ENCODE measurements at regions not wholly inside any gene's neighbourhood (a gene's known extent, or its start where the extent isn't known, plus 50 kb on each side); places are given as distances from the start of the nearest gene placed in this dataset.
"Not testable (repeated sequence)": the region's sequence is repeated elsewhere in the genome, so short reads cannot be mapped to it uniquely, and the experiment has no call there.

DNA sequence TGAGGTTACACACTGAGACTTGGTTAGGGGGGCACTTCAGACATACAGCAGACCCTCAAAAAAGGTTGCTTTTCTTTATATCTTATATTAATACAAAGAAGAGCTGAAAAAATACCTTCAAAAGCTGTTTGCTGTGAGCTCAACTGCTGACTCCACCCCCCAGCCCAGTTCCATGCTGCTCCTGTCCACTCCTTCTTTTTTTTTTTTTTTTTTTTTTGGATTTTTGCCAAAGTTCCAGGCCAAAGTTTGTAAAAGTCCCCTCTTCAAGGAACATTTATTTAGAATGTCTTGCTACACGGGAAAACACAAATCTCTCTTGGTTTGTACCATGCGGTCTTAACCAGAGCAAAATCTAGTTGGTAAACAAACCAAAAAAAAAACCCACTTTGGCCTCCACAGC is 85.3 kb upstream of the AKAP12 start:
- peak; percentile 37 for DNase-seq (ENCODE audit: low read depth)

DNA sequence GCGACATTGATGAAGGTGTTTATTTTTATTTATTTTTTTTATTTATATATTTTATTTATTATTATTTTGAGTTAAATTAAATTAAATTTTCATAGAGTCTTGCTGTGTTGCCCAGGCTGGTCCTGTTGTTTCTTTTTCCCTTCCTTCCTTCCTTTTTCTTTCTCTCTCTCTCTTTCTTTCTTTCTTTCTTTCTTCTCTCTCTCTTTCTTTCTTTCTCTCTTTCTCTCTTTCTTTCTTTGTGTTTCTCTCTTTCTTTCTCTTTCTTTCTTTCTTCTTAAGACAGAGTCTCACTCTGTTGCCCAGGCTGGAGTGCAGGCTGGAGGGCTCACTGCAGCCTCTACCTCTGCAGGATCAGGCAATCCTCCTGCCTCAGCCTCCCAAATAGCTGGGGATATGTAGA is 84.7 kb upstream of the AKAP12 start:
- no peak for DNase-seq (ENCODE audit: low read depth)

DNA sequence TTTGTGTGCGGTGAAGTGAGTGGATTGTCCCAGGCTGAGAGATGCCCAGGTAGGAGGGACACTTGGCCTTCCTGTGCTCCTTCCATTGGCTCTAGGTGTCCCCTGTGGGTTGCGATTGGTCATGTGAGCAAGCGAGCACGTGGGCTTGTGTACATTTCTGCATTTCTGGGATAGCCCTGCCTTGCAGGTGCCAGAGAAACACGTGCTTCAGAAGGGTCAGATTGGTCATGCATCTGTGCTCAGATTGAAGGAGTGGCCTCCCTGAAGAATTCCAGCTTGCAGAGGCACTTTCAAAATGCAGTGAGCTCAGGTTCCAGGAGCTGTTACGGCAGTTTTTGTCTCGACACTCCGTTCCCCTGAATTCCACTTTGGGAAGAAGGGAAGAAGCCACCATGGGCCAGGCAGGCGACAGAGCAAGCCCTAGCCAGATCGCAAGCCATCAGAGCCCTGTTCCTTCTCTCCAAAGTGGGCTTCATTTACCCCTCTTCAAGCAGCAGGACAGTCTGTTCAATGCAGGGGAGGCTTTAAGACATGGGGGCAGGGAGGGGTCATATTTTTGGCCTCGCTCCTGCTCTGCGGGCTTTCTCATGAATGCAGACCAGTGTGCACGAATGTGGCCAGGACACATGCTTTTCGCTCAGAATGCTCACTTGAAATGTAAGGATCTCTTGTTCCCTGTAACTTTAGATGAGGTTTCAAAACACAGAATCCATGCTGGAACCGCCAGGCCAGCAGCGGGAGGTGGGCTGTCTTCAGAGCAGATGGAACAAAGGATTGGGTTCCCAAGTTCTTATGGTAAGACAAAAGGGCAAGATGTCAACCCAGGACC is 78.6 kb upstream of the AKAP12 start:
- peak; percentile 17 for DNase-seq (ENCODE audit: low read depth)

DNA sequence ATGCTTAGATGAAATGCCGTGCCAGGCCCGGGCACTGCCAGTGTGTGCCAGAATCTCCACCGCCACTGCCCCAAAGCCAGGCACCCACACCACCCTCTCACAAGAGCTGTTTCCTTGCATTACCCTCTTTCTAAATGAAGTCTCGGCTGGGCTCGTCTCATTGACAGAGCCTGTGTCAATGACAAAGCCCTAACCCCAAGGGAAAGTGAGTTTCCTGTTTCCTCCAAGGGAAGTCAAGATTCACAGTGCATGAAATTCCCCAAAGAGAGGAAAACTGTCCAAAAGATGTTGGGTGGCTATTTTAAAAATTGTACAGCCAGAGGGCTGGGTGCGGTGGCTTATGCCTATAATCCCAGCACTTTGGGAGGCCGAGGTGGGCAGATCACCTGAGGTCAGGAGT is 75.4 kb upstream of the AKAP12 start:
- no peak for DNase-seq (ENCODE audit: low read depth)

DNA sequence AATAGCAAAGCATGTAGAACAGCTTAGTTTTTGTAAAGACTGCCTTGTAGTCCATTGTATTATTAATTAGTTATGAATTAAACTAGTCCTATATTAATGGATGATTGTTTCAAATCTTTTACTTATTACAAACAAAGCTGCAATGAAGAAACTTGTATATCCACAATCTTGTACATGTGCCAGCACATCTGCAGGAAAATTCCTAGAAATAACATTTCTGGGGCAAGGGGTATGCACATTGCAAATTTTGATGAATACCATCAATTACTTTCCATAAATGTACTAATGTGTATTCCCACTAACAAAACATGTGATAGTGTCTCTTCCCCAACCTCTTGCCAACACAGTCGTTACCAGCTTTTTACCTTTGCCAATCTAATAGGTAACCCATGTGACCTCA is 73.6 kb upstream of the AKAP12 start:
- DNase-seq (ENCODE audit: low read depth), result no peak

DNA sequence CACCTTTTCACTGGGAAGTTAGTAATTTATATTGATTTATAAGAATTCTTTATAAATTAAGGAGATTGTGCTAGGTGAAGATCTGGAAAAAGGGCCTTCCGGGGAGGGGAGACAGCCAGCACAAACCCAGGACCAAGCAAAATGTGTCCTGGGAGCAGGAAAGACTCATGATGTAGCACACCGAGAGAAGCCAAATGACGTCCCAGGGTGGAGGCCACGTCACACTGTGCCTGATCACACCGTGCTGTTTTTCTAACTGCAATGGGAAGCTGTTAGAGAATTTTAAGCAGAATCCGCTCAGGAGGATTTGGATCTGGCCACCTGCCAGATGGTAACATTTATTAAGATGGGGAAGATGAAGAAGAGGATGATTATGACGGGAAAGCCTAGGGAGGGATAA is 72.7 kb upstream of the AKAP12 start:
- DNase-seq (ENCODE audit: low read depth), result no peak

DNA sequence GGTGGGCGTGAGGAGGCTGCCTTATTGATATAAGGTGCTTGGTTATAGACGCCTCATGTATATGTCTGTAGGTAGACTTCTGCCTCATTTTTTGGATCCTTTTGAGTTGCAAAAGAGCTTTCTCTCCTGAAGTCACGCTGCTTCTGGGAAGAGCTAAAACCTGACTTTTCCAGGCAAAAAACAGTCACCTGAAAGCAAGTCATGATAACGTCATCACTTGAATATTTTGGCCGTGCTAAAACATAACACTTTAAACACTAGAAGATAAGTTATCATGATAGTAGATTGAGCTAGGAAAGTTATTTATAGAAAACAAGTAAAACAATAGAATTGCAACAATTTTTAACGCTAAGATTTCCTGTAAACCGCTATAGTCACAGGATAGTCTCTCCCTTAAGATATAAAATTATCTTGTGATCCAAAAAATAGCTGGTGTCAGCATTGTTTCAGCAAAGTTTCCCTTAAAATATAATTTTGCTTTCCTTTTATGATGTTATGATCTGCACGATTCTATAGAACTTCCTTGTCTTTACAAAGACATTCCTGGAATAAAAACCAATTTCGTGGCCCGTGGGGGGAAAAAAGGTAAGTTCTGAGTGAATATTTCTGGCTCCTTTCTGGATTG is 69.0 kb upstream of the AKAP12 start:
- DNase-seq (ENCODE audit: low read depth), result peak; percentile 8

DNA sequence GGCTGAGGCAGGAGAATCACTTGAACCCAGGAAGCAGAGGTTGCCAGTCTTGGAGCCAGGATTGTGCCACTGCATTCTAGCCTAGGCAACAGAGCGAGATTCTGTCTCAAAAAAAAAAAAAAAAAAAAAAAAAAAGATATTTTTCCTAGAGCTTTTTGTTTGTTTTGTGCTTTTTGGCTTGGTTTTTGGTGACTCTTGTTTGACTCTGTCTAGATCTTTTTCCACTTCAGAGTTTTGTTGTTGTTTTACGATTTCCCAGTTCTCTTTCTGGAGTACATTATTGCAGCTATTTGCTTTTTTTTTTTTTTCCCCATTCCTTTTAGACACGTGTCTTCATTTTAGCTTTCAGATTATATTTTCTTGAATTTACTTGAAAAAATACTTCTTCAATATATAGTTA is 67.0 kb upstream of the AKAP12 start:
- DNase-seq (ENCODE audit: low read depth), result no peak

DNA sequence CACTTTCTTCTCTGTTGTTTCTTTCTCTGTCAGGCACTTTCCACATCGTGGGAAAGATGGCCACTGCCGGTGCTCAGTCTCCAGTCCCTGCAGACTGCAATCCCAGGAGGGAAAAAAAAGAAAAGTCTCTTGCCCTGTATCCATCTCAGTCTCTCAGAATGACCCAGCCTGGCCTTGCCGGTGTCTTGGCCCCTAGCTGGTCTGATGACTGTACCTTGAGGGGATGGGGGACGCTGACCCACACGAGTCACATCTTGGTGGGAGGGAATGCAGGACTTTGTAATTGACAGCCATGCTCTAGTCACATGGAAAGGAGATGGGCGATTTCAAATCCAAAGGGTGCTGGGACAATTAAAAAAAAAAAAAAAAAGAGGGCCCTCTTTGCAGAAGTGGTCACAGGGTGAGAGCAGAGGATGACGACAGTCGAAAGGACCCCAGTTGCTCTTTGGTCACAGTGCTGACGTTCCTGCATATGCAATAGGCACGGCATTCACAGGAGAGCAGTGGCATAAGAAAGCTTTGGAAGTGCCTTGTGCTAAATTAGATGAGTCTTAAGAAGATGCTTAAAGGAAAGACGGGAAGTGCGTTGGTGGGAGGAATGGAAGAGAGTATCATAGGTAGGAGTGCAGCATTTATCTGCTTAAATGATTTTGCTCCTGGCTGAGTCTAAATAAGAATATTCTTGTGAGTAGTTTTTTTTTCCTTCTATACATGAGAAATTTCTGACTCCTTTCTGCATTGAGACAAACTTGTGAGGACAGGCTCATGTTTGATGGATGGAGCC is 63.9 kb upstream of the AKAP12 start:
- no peak for DNase-seq (ENCODE audit: low read depth)

DNA sequence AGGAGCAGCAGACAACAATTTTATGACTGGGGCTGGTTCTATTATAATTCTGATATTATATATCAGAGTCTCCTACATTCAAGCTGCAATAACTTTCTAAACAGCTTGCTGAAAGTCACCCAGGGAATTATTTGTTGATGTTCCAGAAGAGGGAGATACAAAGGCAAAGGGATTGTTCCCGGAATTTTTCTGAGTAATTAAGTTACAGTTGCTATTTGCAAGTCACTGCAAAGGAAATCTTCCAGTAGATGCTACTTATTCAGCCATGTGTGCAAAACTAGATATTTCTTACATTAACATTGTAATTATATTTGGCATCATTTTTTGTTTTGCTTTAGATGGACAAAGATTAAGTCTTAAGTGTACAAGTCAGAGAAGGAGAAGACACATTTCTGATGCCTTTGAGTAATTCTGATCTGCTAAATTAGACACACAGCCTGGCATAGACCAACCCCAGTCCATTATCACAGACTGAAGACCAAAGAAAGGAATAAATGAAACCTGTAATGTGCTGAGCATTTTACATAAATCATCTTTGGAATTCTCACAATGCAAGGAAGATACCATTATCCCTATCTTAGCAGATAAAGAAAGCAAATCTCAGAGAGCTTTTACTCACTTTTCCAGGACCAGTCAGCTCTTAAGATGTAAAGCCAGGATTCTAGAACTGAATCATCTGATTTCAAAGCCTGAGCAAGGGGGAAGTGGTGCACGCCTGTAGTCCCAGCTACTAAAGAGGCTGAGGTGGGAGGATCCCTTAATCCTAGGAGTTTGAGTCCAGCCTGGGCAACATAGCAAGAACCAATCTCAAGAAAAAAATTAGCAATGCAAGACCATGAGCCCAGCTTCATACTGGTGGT is 62.6 kb upstream of the AKAP12 start:
- peak; percentile 86 for DNase-seq (ENCODE audit: low read depth)

DNA sequence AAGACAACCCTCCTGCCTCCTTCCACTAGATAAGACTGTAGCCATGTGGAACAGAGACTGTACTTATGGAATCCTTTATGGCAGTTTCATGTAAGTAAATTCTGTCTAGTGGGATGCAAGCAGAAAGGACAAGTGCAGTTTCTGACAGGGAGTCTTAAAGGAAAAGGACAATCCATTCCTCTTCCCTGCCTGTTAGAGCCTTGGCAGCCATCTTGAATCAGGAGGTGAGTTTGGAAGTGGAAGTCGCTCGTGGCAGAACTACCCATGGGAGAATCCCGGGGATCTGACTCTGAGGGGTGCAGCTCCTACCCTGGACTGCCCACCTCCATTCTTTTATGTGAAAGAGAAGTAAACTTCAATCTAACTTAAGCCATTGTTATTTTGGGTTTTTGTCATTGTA is 61.4 kb upstream of the AKAP12 start:
- no peak for DNase-seq (ENCODE audit: low read depth)

DNA sequence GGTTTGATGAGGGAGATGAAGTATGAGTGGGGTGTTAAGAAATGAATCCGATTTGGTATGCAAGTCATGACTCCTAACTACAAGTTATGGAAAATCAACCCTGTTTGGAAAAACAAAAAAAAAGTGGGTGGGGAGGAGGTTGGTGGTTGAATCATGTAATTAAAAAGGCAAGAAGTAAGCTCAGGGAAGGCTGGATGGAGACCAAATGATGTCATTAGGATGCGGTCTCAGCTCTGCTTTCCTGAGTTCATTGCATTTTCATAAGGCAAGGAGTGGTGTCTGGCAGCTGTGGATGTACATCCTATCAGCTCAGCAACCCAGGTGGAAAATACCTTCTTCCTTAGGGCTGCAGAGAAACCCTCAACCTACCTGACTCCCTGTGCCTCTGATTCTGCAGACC is 60.4 kb upstream of the AKAP12 start:
- DNase-seq (ENCODE audit: low read depth), result peak; percentile 85

DNA sequence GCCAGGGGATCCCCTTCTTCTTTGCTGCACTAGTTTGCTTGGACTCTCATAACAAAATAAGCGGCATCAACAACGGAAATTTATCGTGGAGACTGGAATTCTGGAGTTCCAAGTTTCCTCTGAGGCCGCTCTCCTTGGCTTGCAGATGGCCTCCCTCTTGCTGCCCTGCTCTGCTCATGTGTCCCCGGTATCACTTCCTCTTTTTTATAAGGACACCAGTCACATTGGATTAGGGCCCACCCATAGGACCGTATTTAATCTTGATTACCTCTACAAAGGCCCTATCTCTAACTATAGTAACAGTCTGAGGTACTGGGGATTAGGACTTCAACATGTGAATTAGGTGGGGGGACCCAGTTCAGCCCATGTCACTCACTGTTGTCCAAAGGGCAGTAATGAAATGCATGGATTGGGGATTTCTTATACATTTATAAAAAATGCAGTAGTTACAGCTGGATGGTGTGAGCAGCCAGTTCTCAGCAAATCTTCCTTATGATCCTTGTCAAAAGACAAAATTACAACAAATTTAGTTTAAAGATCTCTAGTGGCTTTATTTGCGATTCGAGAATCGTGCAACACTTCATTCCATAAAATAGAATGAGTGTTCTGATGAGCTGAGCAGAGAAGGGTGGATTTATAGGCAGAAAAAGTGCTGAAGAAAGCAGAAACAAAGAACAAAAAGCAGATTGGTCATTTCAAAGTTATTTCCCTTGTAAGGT is 59.3 kb upstream of the AKAP12 start:
- no peak for DNase-seq (ENCODE audit: low read depth)

DNA sequence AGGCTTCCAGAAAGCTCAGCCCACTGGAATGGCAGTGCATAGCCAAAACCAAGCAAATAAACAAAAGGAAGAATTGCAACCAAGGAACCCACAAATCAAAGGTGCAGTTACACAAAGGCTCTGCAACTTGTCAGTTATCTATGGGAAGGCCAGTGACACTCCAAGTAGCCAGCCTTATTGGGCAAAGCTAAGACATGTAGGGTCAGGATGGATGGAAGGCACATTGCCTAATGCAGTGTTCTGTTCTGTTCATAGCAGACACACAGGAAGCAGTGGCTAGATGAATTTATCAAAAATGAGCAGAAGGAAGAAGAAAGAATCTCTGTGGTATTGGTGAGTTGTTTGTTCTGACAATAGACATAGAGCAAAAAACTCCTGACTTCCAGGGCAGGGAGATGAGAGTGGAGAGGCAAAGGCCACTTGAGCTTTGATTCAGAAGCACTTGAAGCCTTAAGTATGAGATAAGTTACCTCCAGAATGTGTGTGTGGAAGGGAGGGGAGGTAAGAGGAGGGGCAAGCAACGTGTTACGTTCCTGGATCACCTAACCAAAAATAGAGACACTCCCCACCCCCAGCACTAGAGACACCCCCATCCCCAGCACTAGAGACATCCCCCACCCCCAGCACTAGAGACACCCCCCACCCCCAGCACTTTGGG is 57.9 kb upstream of the AKAP12 start:
- peak; percentile 97 for DNase-seq (ENCODE audit: low read depth)

DNA sequence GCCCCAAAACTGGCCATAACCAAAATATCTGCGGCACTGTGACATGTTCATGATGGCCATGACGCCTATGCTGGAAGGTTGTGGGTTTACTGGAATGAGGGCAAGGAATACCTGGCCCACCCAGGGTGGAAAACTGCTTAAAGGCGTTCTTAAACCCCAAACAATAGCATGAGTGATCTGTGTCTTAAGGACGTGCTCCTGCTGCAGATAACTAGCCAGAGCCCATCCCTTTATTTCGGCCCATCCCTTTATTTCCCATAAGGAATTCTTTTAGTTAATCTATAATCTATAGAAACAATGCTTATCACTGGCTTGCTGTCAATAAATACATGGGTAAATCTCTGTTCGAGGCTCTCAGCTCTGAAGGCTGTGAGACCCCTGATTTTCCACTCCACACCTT is 56.8 kb upstream of the AKAP12 start:
- not testable (repeated sequence) for DNase-seq (ENCODE audit: low read depth)

DNA sequence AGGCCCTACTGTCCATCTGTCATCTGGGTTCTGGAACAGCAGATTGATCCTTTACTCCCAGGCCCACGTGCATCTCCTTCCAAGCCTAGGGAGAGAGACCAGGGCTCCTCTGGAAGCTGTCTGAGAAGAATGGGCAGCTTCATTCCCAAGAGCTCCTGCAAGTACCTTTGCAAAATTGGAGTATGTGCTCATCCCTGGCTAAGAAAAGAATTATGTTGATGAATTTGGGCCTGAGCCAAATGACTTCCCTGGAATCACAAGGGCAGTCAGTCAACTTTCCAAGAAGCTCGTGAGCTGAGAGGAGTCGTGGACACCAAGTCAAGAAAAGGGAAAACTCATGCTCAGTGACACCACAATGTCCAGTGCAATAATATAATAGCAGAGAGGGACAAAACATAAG is 54.6 kb upstream of the AKAP12 start:
- DNase-seq (ENCODE audit: low read depth), result no peak

DNA sequence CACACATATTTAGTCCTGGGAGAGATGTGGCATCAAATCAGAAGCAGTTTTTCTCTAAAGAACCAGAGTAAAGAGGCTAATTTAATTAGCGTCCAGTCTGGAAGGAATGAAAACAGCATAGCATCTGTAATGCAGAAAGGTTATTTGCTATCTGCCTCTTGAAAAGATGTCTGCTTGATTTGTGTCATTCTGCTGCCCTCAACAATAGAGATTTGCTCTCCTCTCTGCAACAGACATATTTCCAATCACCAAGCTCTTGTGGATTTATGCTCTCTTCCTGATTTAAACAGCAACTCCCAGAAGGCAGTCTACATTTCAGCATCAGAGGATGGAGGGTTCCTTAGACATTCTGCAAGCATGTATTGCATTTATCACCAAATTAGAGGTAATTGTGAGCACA is 53.5 kb upstream of the AKAP12 start:
- DNase-seq (ENCODE audit: low read depth), result no peak

DNA sequence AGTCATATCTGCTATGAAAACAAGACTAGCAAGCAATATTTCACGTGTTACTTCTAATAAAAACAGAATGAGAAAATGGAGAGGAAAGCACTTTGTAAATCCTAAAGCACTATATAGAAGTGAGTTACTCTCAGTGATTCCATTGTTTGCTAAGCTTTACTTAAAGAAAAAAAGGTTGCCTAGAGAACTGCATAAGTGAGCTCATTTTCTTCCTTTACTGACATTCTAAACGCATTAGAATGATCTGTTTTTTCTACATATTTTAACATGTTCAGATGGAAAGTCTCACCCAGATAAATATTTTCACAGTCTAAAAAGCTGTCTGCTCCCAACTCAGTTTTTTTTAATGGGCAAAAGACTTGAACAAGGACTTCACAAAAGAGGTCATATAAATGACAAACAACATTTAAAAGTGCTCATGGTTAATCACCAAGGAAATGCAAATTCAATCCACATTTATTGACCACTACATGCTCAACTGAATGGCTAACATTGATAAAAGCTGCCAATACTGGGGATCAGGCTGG is 52.9 kb upstream of the AKAP12 start:
- DNase-seq (ENCODE audit: low read depth), result no peak
